ENCODE measurements at regions not wholly inside any gene's neighbourhood (a gene's known extent, or its start where the extent isn't known, plus 50 kb on each side); places are given as distances from the start of the nearest gene placed in this dataset.
"Not testable (repeated sequence)": the region's sequence is repeated elsewhere in the genome, so short reads cannot be mapped to it uniquely, and the experiment has no call there.

GRCh38 chr13:46437808-46438404, 50.9 kb upstream of the RUBCNL start:
- TF ChIP-seq CTCF (IDR thresholded peaks at IDR 0.05; ENCODE audit: borderline replicate concordance, extremely low read depth, low read length, poor library complexity, severe bottlenecking); EZH2 (IDR thresholded peaks at IDR 0.05; ENCODE audit: borderline replicate concordance, low read depth, low read length, severe bottlenecking): not testable (repeated sequence)

All from DND-41 (cell line).